ENCODE measurements at regions not wholly inside any gene's neighbourhood (a gene's known extent, or its start where the extent isn't known, plus 50 kb on each side); places are given as distances from the start of the nearest gene placed in this dataset.
"Not testable (repeated sequence)": the region's sequence is repeated elsewhere in the genome, so short reads cannot be mapped to it uniquely, and the experiment has no call there.

DNA sequence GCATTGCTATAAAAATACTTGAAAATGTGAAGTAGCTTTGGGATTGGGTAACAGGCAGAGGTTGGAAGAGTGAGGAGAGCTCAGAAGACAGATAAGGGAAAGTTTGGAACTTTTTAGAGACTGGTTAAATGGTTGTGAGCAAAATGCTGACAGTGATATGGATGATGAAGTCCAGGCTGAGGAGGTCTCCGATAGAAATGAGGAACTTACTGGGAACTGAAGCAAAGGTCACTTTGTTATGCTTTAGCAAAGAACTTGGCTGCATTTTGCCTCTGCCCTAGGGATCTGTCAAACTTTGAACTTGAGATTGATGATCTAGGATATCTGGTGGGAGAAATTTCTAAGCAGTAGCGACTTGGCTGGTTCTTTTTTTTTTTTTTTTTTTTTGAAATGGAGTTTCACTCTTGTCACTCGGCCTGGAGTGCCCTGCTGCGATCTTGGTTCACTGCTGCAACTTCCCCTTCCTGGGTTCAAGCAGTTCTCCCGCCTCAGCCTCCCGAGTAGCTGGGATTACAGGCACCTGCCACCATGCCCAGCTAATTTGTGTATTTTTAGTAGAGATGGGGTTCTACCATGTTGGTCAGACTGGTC is 998.9 kb downstream of the TLE1 start:
- Histone ChIP-seq H3K9ac (ENCODE audit: low read length) (no peak overlapping the region), H3K4me1 (ENCODE audit: control insufficient read depth, insufficient read depth, low read length) (0 out of 2 replicates have a peak, but pooled peaks cover 5% of the 10 kb centered on the region), H3K9me3 (ENCODE audit: control insufficient read depth, insufficient read depth, low read depth, low read length) (peaks cover 6% of the 10 kb centered on the region; the same call in 1 of the 2 replicates), H3K36me3 (ENCODE audit: control insufficient read depth, insufficient read depth, low read length) (no peaks in the 10 kb centered on the region), H3K27ac (ENCODE audit: low read depth, low read length) (no peak overlapping the region), H3K27me3 (ENCODE audit: control insufficient read depth, insufficient read depth, low read length) (no peaks in the 10 kb centered on the region), H3K4me3 (ENCODE audit: low read depth, low read length) (no peak overlapping the region)

GRCh38 chr9:80679916-80680315 is 1009.4 kb downstream of the TLE1 start:
- Histone ChIP-seq H3K27me3 (ENCODE audit: control insufficient read depth, insufficient read depth, low read length) (no peaks in the 10 kb centered on the region), H3K9me3 (ENCODE audit: control insufficient read depth, insufficient read depth, low read depth, low read length) (no peaks in the 10 kb centered on the region), H3K9ac (ENCODE audit: low read length) (no peak overlapping the region), H3K4me3 (ENCODE audit: low read depth, low read length) (no peak overlapping the region), H3K36me3 (ENCODE audit: control insufficient read depth, insufficient read depth, low read length) (no peaks in the 10 kb centered on the region), H3K27ac (ENCODE audit: low read depth, low read length) (no peak overlapping the region), H3K4me1 (ENCODE audit: control insufficient read depth, insufficient read depth, low read length) (no peaks in the 10 kb centered on the region)

GRCh38 chr9:80678906-80679305 is 1010.4 kb downstream of the TLE1 start:
- no peaks in the 10 kb centered on the region for H3K27me3 ChIP-seq (ENCODE audit: control insufficient read depth, insufficient read depth, low read length)
- no peak overlapping the region for H3K4me3 ChIP-seq (ENCODE audit: low read depth, low read length)
- no peaks in the 10 kb centered on the region for H3K36me3 ChIP-seq (ENCODE audit: control insufficient read depth, insufficient read depth, low read length)
- no peak overlapping the region for H3K9ac ChIP-seq (ENCODE audit: low read length)
- no peaks in the 10 kb centered on the region for H3K4me1 ChIP-seq (ENCODE audit: control insufficient read depth, insufficient read depth, low read length)
- H3K27ac ChIP-seq (ENCODE audit: low read depth, low read length), result no peak overlapping the region
- H3K9me3 ChIP-seq (ENCODE audit: control insufficient read depth, insufficient read depth, low read depth, low read length), result no peaks in the 10 kb centered on the region

- Histone ChIP-seq H3K9ac (ENCODE audit: low read length) (no peak overlapping the region), H3K9me3 (ENCODE audit: control insufficient read depth, insufficient read depth, low read depth, low read length) (0 out of 2 replicates have a peak, but pooled peaks cover 5% of the 10 kb centered on the region), H3K4me1 (ENCODE audit: control insufficient read depth, insufficient read depth, low read length) (no peaks in the 10 kb centered on the region), H3K27me3 (ENCODE audit: control insufficient read depth, insufficient read depth, low read length) (no peaks in the 10 kb centered on the region), H3K36me3 (ENCODE audit: control insufficient read depth, insufficient read depth, low read length) (no peaks in the 10 kb centered on the region), H3K4me3 (ENCODE audit: low read depth, low read length) (no peak overlapping the region), H3K27ac (ENCODE audit: low read depth, low read length) (no peak overlapping the region)
These were observed 1015.9 kb downstream of the TLE1 start for GRCh38 chr9:80673496-80673895.

DNA sequence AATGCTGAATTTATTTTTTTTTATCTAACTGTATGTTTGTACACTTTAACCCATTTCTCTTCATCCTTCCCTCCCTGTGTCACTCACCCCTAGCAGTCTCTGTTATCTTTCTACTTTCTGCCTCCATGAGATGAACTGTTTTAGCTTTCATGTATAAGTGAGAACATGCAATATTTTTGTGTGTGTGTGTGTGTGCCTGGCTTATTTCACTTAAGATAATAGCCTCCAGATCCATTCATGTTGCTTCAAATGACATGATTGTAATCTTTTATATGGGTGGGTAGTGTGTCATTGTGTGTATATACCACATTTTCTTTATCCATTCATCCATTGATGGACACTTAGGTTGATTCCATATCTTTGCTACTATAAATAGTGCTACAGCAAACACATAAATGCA is 1023.9 kb downstream of the TLE1 start:
- H3K36me3 ChIP-seq (ENCODE audit: control insufficient read depth, insufficient read depth, low read length), result no peaks in the 10 kb centered on the region
- H3K4me1 ChIP-seq (ENCODE audit: control insufficient read depth, insufficient read depth, low read length), result no peaks in the 10 kb centered on the region
- H3K4me3 ChIP-seq (ENCODE audit: low read depth, low read length), result no peak overlapping the region
- no peak overlapping the region for H3K9ac ChIP-seq (ENCODE audit: low read length)
- peaks cover 17% of the 10 kb centered on the region for H3K9me3 ChIP-seq (ENCODE audit: control insufficient read depth, insufficient read depth, low read depth, low read length)
- H3K27ac ChIP-seq (ENCODE audit: low read depth, low read length), result no peak overlapping the region
- no peaks in the 10 kb centered on the region for H3K27me3 ChIP-seq (ENCODE audit: control insufficient read depth, insufficient read depth, low read length)

DNA sequence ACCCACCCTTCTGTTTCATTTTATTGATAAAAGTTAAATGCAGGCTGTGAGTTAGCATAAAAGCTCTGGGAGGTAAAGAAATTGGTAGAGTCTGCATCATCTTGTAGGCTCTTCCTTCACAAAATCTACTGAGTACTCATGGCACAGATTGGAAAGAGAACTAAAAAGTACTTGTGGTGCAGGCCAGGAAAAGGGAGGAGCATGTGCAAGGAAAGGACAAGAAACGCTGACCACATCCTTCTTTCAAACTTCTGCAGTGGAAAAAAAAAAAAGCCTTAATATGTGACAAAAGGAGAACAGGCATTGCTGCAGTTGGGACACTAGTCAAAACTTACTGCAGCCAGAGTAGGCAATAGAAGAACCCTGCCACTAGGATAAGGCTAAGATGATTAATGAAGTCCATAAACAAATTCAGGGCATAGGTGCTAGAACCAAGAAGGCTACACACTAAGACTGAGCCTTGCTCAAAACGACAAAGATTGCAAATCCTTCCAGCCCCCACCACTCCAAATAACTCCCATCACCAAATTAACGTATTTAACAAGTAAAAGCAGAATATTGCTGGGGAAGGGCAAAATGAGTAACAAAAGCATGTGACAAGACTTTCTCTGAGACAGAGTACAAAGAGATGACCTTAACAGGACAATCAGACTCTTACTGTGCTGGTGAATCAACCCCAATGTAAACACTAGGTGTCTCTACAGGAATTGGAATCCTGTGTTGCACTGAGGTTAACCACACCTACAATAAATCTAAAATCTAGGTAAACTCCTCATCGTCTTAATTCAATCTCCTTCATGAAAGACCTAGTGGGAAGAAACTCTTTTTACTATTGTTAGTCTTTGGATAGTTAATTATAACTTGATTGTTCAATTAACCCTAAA is 1024.8 kb downstream of the TLE1 start:
- Histone ChIP-seq H3K27ac (ENCODE audit: low read depth, low read length) (no peak overlapping the region), H3K9me3 (ENCODE audit: control insufficient read depth, insufficient read depth, low read depth, low read length) (peaks cover 12% of the 10 kb centered on the region), H3K4me3 (ENCODE audit: low read depth, low read length) (no peak overlapping the region), H3K9ac (ENCODE audit: low read length) (no peak overlapping the region), H3K4me1 (ENCODE audit: control insufficient read depth, insufficient read depth, low read length) (no peaks in the 10 kb centered on the region), H3K27me3 (ENCODE audit: control insufficient read depth, insufficient read depth, low read length) (no peaks in the 10 kb centered on the region), H3K36me3 (ENCODE audit: control insufficient read depth, insufficient read depth, low read length) (no peaks in the 10 kb centered on the region)

- H3K4me3 ChIP-seq (ENCODE audit: low read depth, low read length); H3K9ac ChIP-seq (ENCODE audit: low read length): not testable (repeated sequence)
These were observed 1029.6 kb downstream of the TLE1 start for GRCh38 chr9:80659751-80660150.

GRCh38 chr9:80651044-80651443 is 1038.3 kb downstream of the TLE1 start:
- Histone ChIP-seq H3K36me3 (ENCODE audit: control insufficient read depth, insufficient read depth, low read length) (no peaks in the 10 kb centered on the region), H3K4me1 (ENCODE audit: control insufficient read depth, insufficient read depth, low read length) (no peaks in the 10 kb centered on the region), H3K9ac (ENCODE audit: low read length) (no peak overlapping the region), H3K27ac (ENCODE audit: low read depth, low read length) (no peak overlapping the region), H3K4me3 (ENCODE audit: low read depth, low read length) (no peak overlapping the region), H3K9me3 (ENCODE audit: control insufficient read depth, insufficient read depth, low read depth, low read length) (no peaks in the 10 kb centered on the region), H3K27me3 (ENCODE audit: control insufficient read depth, insufficient read depth, low read length) (no peaks in the 10 kb centered on the region)

More at GRCh38 chr9:80659751-80660150, 1029.6 kb downstream of the TLE1 start:
- H3K36me3 ChIP-seq (ENCODE audit: control insufficient read depth, insufficient read depth, low read length); H3K4me1 ChIP-seq (ENCODE audit: control insufficient read depth, insufficient read depth, low read length); H3K27ac ChIP-seq (ENCODE audit: low read depth, low read length); H3K27me3 ChIP-seq (ENCODE audit: control insufficient read depth, insufficient read depth, low read length): not testable (repeated sequence)
- peaks cover 12% of the 10 kb centered on the region for H3K9me3 ChIP-seq (ENCODE audit: control insufficient read depth, insufficient read depth, low read depth, low read length)

DNA sequence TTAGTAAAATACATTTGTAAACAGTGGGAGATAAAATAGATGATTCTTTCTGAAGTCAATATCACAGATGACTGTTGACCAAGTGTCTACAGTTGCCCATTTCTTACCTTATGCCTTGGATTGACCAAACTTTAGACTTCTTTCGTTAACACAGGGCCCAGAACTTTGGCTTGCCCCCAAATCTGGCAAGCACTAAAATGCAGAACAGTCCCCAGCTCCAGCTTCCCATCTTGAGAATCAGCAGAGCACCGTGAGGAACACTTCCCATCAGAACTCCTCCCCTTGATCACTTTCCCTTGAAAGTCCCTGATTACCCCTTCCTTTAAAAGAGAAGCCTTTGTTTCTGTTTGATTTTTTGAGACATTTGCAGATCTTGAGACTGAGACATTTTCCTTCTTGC is 1039.9 kb downstream of the TLE1 start:
- no peak overlapping the region for H3K4me3 ChIP-seq (ENCODE audit: low read depth, low read length)
- H3K4me1 ChIP-seq (ENCODE audit: control insufficient read depth, insufficient read depth, low read length), result no peaks in the 10 kb centered on the region
- H3K27ac ChIP-seq (ENCODE audit: low read depth, low read length), result no peak overlapping the region
- no peaks in the 10 kb centered on the region for H3K27me3 ChIP-seq (ENCODE audit: control insufficient read depth, insufficient read depth, low read length)
- no peaks in the 10 kb centered on the region for H3K36me3 ChIP-seq (ENCODE audit: control insufficient read depth, insufficient read depth, low read length)
- H3K9me3 ChIP-seq (ENCODE audit: control insufficient read depth, insufficient read depth, low read depth, low read length), result no peaks in the 10 kb centered on the region
- H3K9ac ChIP-seq (ENCODE audit: low read length), result no peak overlapping the region

DNA sequence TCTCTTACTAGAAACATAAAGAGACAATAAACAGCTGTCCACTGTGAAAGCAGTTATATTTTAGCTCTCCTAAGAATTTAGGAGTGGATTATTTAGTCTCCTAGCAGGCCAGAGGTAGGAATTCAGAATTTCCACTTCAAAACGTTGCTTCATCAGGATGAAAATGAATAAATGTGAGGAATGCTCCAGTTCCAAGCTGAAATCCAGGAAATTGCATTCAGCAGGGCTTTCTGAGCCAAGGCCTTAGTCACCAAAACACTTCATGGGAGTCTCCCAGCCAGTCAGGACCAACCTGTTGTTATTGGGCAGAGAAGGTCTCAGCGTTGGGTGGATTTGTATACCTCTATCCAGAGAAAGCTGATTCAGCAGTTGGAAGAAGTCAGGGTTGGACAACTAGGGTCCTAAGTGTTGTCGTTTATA is 1040.3 kb downstream of the TLE1 start:
- no peak overlapping the region for H3K4me3 ChIP-seq (ENCODE audit: low read depth, low read length)
- H3K4me1 ChIP-seq (ENCODE audit: control insufficient read depth, insufficient read depth, low read length), result no peaks in the 10 kb centered on the region

GRCh38 chr9:80648336-80648735 is 1041.0 kb downstream of the TLE1 start:
- no peak overlapping the region for H3K27ac ChIP-seq (ENCODE audit: low read depth, low read length)
- no peak overlapping the region for H3K4me3 ChIP-seq (ENCODE audit: low read depth, low read length)

More for the DNA sequence above, 1040.3 kb downstream of the TLE1 start:
- no peaks in the 10 kb centered on the region for H3K9me3 ChIP-seq (ENCODE audit: control insufficient read depth, insufficient read depth, low read depth, low read length)
- no peak overlapping the region for H3K27ac ChIP-seq (ENCODE audit: low read depth, low read length)
- no peaks in the 10 kb centered on the region for H3K27me3 ChIP-seq (ENCODE audit: control insufficient read depth, insufficient read depth, low read length)
- H3K36me3 ChIP-seq (ENCODE audit: control insufficient read depth, insufficient read depth, low read length), result no peaks in the 10 kb centered on the region
- no peak overlapping the region for H3K9ac ChIP-seq (ENCODE audit: low read length)

More at GRCh38 chr9:80648336-80648735, 1041.0 kb downstream of the TLE1 start:
- H3K36me3 ChIP-seq (ENCODE audit: control insufficient read depth, insufficient read depth, low read length), result no peaks in the 10 kb centered on the region
- H3K9ac ChIP-seq (ENCODE audit: low read length), result no peak overlapping the region
- H3K27me3 ChIP-seq (ENCODE audit: control insufficient read depth, insufficient read depth, low read length), result no peaks in the 10 kb centered on the region
- H3K4me1 ChIP-seq (ENCODE audit: control insufficient read depth, insufficient read depth, low read length), result no peaks in the 10 kb centered on the region
- H3K9me3 ChIP-seq (ENCODE audit: control insufficient read depth, insufficient read depth, low read depth, low read length), result no peaks in the 10 kb centered on the region
